Spleen (tissue), 11 donors: ENCODE measurements at regions not wholly inside any gene's neighbourhood (a gene's known extent, or its start where the extent isn't known, plus 50 kb on each side); places are given as distances from the start of the nearest gene placed in this dataset.

ENCODE experiments used
- DNase-seq: peaks from one replicate; pipeline ENCODE4 v3.0.0-alpha.2; 2020
- H3K27ac ChIP-seq, 8 donors: fragments of 200-600 bp; sonication (generic) in 7 of 8; 1 replicate in 4 of 8; 2 replicates in 4 of 8; pipeline versions ENCODE4 v1.5.0 to v1.8.0; 2016 to 2021; ENCODE audit warnings: inconsistent platforms in 4 of 8, mild to moderate bottlenecking in 4 of 8, moderate library complexity in 1 of 8
- H3K27me3 ChIP-seq, 7 donors: fragments of 200-600 bp; sonication (generic) in 6 of 7; replicated peaks in 1 of 7; 1 replicate in 4 of 7; 2 replicates in 3 of 7; pipeline versions ENCODE4 v1.5.0 to v1.8.0; 2016 to 2021; ENCODE audit warnings: inconsistent platforms in 3 of 7, mild to moderate bottlenecking in 1 of 7
- H3K36me3 ChIP-seq, 6 donors: fragments of 200-600 bp; sonication (generic) in 5 of 6; 1 replicate in 4 of 6; 2 replicates in 2 of 6; pipeline versions ENCODE4 v1.5.0 to v1.8.0; 2016 to 2021; ENCODE audit warnings: inconsistent platforms in 2 of 6
- H3K4me1 ChIP-seq, 6 donors: fragments of 200-600 bp; sonication (generic) in 5 of 6; 1 replicate in 3 of 6; 2 replicates in 3 of 6; pipeline versions ENCODE4 v1.5.0 to v1.8.0; 2016 to 2021; ENCODE audit warnings: inconsistent platforms in 3 of 6
- H3K4me3 ChIP-seq, 8 donors: fragments of 200-600 bp; sonication (generic) in 7 of 8; 1 replicate in 4 of 8; 2 replicates in 4 of 8; pipeline versions ENCODE4 v1.5.0 to v1.8.0; 2016 to 2021; ENCODE audit warnings: inconsistent platforms in 4 of 8, mild to moderate bottlenecking in 4 of 8, moderate library complexity in 2 of 8
- H3K9me3 ChIP-seq, 8 donors: fragments of 200-600 bp; sonication (generic) in 7 of 8; 1 replicate in 4 of 8; 2 replicates in 4 of 8; pipeline versions ENCODE4 v1.5.0 to v1.8.0; 2016 to 2021; ENCODE audit warnings: inconsistent platforms in 4 of 8
- POLR2A ChIP-seq, 3 donors: fragments of 450-650 bp; IDR thresholded peaks; one replicate each; pipeline ENCODE4 v1.5.1; 2017; ENCODE audit warnings: antibody characterized with exemption in 3 of 3, mild to moderate bottlenecking in 1 of 3
- POLR2AphosphoS5 ChIP-seq, 3 donors: sonication (generic); formaldehyde crosslinking; IDR thresholded peaks; one replicate each; pipeline ENCODE4 v1.5.1; 2017; ENCODE audit warnings: antibody characterized with exemption in 3 of 3
- WGBS, 5 donors: extraction: QIAGEN DNeasy Blood & Tissue Kit in 3 of 5; methylation state at CpG; one replicate each; pipeline versions ENCODE4 v1.1.5 to v1.1.7; 2013 to 2018; 5-methylcytosine and 5-hydroxymethylcytosine counted together
- intact Hi-C: fragments of 100-400 bp; cut with DNase I; formaldehyde crosslinking; loops from one replicate; pipeline ENCODE4 v1.15.0; 2023; ENCODE audit warnings: low total_unique reads
- TF ChIP-seq, protein P1 (sequence below), 11 experiments: fragments of 200-600 bp in 7 of 11; fragments of 450-650 bp in 4 of 11; sonication (generic) in 4 of 11; IDR thresholded peaks in 8 of 11; conservative IDR thresholded peaks in 3 of 11; 1 replicate in 7 of 11; 2 replicates in 4 of 11; pipeline versions ENCODE4 v1.4.0 to v1.8.0; 2016 to 2021; ENCODE audit warnings: antibody characterized with exemption in 11 of 11, inconsistent platforms in 4 of 11, mild to moderate bottlenecking in 1 of 11
- donor health status: healthy with polysubstance abuse.
- donor health status: DM: no; HTN: no; CAD: no; lungs with moderate emphysema.
- donor health status: DM: no; HTN: no; CAD: no.
- donor health status: Bipolar disorder and iron deficiency.
- donor health status: healthy.
- donor health status: DM: no; HTN: no; CAD: no.
- donor health status: DM: yes; HTN: yes; CAD: no.

DNA sequence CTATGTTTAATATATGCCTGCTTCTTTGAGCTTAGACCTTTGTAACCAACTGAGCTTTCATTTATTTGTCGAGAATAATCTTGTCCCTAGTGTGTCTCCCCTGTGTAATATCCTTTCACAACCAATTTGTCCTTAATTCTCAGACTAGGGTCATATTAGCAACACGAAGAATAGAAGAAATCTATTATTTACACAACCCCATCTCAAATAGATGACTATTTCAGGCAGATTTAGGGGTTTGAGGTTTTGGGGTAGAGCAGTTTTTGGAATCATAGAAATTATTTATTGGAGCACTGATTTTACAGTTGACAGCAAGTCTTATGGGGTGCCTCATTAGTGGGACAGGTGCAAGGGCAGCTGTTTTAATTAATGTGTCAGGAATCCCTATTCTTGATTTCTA lies 91.2 kb upstream of the ANO4 start:
- Histone ChIP-seq H3K9me3 (no peaks in the 10 kb centered on the region), H3K36me3 (no peaks in the 10 kb centered on the region), H3K4me3 (no peak overlapping the region), H3K4me1 (no peaks in the 10 kb centered on the region), H3K27ac (no peak overlapping the region), H3K27me3 (no peaks in the 10 kb centered on the region)
- intact Hi-C loops = no loop called here
- no peak for TF ChIP-seq POLR2A (IDR thresholded peaks at IDR 0.05)
- TF ChIP-seq, protein P1, sequence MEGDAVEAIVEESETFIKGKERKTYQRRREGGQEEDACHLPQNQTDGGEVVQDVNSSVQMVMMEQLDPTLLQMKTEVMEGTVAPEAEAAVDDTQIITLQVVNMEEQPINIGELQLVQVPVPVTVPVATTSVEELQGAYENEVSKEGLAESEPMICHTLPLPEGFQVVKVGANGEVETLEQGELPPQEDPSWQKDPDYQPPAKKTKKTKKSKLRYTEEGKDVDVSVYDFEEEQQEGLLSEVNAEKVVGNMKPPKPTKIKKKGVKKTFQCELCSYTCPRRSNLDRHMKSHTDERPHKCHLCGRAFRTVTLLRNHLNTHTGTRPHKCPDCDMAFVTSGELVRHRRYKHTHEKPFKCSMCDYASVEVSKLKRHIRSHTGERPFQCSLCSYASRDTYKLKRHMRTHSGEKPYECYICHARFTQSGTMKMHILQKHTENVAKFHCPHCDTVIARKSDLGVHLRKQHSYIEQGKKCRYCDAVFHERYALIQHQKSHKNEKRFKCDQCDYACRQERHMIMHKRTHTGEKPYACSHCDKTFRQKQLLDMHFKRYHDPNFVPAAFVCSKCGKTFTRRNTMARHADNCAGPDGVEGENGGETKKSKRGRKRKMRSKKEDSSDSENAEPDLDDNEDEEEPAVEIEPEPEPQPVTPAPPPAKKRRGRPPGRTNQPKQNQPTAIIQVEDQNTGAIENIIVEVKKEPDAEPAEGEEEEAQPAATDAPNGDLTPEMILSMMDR (IDR thresholded peaks at IDR 0.05 in 8 of 11, conservative IDR thresholded peaks at IDR 0.05 in 3 of 11) = no peak
- TF ChIP-seq POLR2AphosphoS5 (IDR thresholded peaks at IDR 0.05) = no peak
- DNase-seq = no peak
- WGBS, 5 donors = 73 to 77% (median 74%) methylated on average over 2 of the region's 2 CpGs

DNA sequence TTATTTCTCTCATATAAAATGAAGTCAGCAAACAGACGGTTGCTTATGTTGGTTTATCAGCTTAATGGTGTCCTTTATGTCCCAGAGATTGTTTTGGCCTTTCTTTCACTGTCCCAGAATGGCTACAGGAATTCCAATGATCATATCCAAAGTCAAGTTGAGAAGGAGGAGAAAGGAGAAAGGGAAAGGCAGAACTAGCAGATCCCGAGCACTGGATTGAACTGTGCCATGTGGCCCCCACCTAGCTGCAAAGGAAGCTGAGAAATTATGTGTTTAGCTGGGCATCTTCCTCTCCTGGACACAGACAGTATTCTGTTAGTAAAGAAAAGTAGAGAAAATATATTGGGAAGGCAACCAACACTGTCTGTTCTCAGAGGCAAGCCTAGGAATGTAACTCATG lies 90.7 kb upstream of the ANO4 start:
- TF ChIP-seq POLR2AphosphoS5 (IDR thresholded peaks at IDR 0.05) (no peak), POLR2A (IDR thresholded peaks at IDR 0.05) (no peak)
- TF ChIP-seq, protein P1 (IDR thresholded peaks at IDR 0.05 in 8 of 11, conservative IDR thresholded peaks at IDR 0.05 in 3 of 11) = no peak
- 66 to 83% (median 79%) methylated on average over 2 of the region's 2 CpGs for WGBS, 5 donors
- no peak overlapping the region for H3K4me3 ChIP-seq
- no peaks in the 10 kb centered on the region for H3K9me3 ChIP-seq
- H3K4me1 ChIP-seq = no peaks in the 10 kb centered on the region
- H3K27me3 ChIP-seq = no peaks in the 10 kb centered on the region
- no peak overlapping the region for H3K27ac ChIP-seq
- intact Hi-C loops = no loop called here
- no peak for DNase-seq
- no peaks in the 10 kb centered on the region for H3K36me3 ChIP-seq

DNA sequence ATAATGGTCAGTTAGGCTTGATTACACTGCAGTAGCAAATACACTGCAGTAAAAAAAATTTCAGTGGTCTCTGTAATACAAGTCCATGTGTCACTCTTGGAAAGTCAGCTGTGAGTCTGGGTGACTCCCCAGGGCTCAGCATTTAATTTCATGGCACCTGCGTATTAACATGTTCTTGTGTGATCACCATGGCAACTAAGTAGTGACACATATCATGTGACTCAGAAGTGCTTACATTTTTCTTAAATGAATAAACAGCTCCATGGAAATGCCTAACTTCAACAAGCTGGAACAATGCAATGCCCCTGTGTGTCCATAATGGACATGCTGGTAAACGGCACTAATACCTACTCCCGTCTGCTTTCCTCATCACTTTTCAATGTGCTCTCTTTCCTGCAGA lies 88.5 kb upstream of the ANO4 start:
- TF ChIP-seq POLR2A (IDR thresholded peaks at IDR 0.05) = no peak
- TF ChIP-seq POLR2AphosphoS5 (IDR thresholded peaks at IDR 0.05) = no peak
- TF ChIP-seq, protein P1 (IDR thresholded peaks at IDR 0.05 in 8 of 11, conservative IDR thresholded peaks at IDR 0.05 in 3 of 11) = no peak
- no peak for DNase-seq
- no peaks in the 10 kb centered on the region for H3K4me1 ChIP-seq
- intact Hi-C loops = no loop called here
- no peaks in the 10 kb centered on the region for H3K27me3 ChIP-seq
- 77 to 89% (median 80%) methylated on average over 3 of the region's 3 CpGs for WGBS, 5 donors
- no peaks in the 10 kb centered on the region for H3K36me3 ChIP-seq
- no peak overlapping the region for H3K4me3 ChIP-seq
- no peak overlapping the region for H3K27ac ChIP-seq
- no peaks in the 10 kb centered on the region for H3K9me3 ChIP-seq

DNA sequence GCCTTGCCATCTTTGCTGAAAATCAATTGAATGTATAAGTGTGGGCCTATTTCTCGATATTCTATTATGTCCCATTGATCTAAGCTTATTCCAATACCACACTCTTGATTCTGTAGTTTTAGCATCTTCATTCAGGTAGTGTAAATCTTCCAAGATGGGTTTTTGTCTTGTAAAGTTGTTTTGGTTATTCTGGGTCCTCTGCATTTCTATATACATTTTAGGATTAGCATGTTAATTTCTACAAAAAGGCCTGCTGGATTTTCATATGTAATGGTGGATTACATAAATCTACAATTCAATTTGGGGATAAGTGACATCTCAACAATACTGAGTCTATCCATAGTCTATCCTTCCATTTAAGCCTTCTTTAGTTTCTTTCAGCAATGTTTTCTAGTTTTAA lies 86.0 kb upstream of the ANO4 start:
- H3K4me1 ChIP-seq = no peaks in the 10 kb centered on the region
- intact Hi-C loops = no loop called here
- no peaks in the 10 kb centered on the region for H3K36me3 ChIP-seq
- H3K9me3 ChIP-seq = no peaks in the 10 kb centered on the region
- no peak for DNase-seq
- H3K4me3 ChIP-seq = no peak overlapping the region
- H3K27me3 ChIP-seq = no peaks in the 10 kb centered on the region
- TF ChIP-seq POLR2A (IDR thresholded peaks at IDR 0.05) (no peak), POLR2AphosphoS5 (IDR thresholded peaks at IDR 0.05) (no peak)
- TF ChIP-seq, protein P1 (IDR thresholded peaks at IDR 0.05 in 8 of 11, conservative IDR thresholded peaks at IDR 0.05 in 3 of 11) = no peak
- H3K27ac ChIP-seq = no peak overlapping the region
- 0 to 31% (median 0%) methylated on average over 1 of the region's 1 CpG for WGBS, 5 donors
